ENCODE measurements at regions not wholly inside any gene's neighbourhood (a gene's known extent, or its start where the extent isn't known, plus 50 kb on each side); places are given as distances from the start of the nearest gene placed in this dataset.
"Not testable (repeated sequence)": the region's sequence is repeated elsewhere in the genome, so short reads cannot be mapped to it uniquely, and the experiment has no call there.

DNA sequence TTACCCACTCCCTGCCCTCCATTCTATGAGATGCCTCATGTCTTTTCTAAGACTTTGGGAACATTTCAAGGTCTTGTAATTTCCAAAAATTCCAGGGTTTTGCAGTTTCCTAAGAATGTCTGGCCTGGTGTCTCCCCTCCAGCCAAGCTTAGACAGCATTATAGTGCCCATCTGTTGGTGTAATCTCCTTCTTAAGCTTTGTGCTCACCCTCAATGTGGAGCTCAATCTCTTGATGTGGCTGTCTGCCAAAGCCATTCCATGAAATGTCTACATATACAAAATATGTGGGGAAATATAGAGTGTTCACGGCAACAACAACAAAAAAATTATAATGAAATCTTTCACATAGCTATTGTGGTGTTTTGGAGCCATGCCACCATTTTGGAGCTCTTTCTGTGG, 558.4 kb downstream of the PIK3C3 start:
- Histone ChIP-seq H2AFZ (no peak overlapping the region), H3K4me1 (ENCODE audit: insufficient read depth) (0 out of 2 replicates have a peak, but pooled peaks cover 5% of the 10 kb centered on the region), H3K9ac (no peak overlapping the region), H3F3A (ENCODE audit: insufficient read depth) (no peaks in the 10 kb centered on the region), H3K9me3 (ENCODE audit: low read depth) (no peaks in the 10 kb centered on the region), H3K27me3 (replicated peaks; ENCODE audit: insufficient read depth) (peaks cover 13% of the 10 kb centered on the region), H3K9me2 (ENCODE audit: insufficient read depth) (no peaks in the 10 kb centered on the region), H3K36me3 (ENCODE audit: low read depth) (no peaks in the 10 kb centered on the region), H3K79me2 (ENCODE audit: insufficient read depth) (no peaks in the 10 kb centered on the region), H3K4me2 (ENCODE audit: unreplicated experiment) (no peak overlapping the region), H4K20me1 (ENCODE audit: insufficient read depth) (no peaks in the 10 kb centered on the region), H3K27ac (no peak overlapping the region), H3K4me3 (no peak overlapping the region)
- in situ Hi-C loops (cut with MboI), result no loop called here
- DNase-seq, result no peak
- no peak for TF ChIP-seq EZH2 (IDR thresholded peaks at IDR 0.05; ENCODE audit: insufficient read depth, poor library complexity, severe bottlenecking)
- no peak for TF ChIP-seq EZH2phosphoT487 (IDR thresholded peaks at IDR 0.05; ENCODE audit: insufficient read depth, low read depth)
- 89 to 94% methylated on average over 1 of the region's 1 CpG for WGBS, 2 experiments (ENCODE audit: low coverage in 1 of 2, low lambda C conversion rate in 2 of 2, missing lambda C conversion rate in 2 of 2)

DNA sequence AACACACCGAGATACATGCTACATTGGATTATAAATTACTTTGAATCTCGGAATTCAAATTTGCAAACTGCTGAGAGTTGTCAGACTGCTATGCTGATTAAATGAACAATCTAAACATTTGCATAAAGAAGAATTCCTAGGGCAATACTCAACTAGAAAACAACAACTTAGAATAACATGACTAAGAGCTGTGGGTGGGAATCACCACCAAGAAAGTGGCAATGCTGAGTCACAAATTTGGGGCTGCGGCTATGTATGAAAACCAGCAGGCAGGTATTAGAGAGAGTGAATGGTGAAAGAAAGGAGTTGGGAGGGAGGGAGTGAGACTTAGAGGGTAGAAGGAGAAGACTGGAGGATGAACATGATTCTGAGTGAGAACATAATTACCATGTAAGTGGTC, 559.5 kb downstream of the PIK3C3 start:
- no peak overlapping the region for H2AFZ ChIP-seq
- peaks cover 13% of the 10 kb centered on the region for H3K27me3 ChIP-seq (replicated peaks; ENCODE audit: insufficient read depth)
- WGBS, 2 experiments (ENCODE audit: low coverage in 1 of 2, low lambda C conversion rate in 2 of 2, missing lambda C conversion rate in 2 of 2), result 3 to 4% methylated on average over 3 of the region's 3 CpGs
- no peak overlapping the region for H3K4me3 ChIP-seq
- no peaks in the 10 kb centered on the region for H3K79me2 ChIP-seq (ENCODE audit: insufficient read depth)
- no peaks in the 10 kb centered on the region for H3F3A ChIP-seq (ENCODE audit: insufficient read depth)
- no peak for TF ChIP-seq EZH2phosphoT487 (IDR thresholded peaks at IDR 0.05; ENCODE audit: insufficient read depth, low read depth)
- TF ChIP-seq EZH2 (IDR thresholded peaks at IDR 0.05; ENCODE audit: insufficient read depth, poor library complexity, severe bottlenecking), result no peak
- no peak overlapping the region for H3K27ac ChIP-seq
- H3K36me3 ChIP-seq (ENCODE audit: low read depth), result no peaks in the 10 kb centered on the region
- no peak overlapping the region for H3K4me2 ChIP-seq (ENCODE audit: unreplicated experiment)
- DNase-seq, result peak; percentile 59
- no peak overlapping the region for H3K9ac ChIP-seq
- no peaks in the 10 kb centered on the region for H3K9me2 ChIP-seq (ENCODE audit: insufficient read depth)
- no peaks in the 10 kb centered on the region for H4K20me1 ChIP-seq (ENCODE audit: insufficient read depth)
- 0 out of 2 replicates have a peak, but pooled peaks cover 5% of the 10 kb centered on the region for H3K4me1 ChIP-seq (ENCODE audit: insufficient read depth)
- H3K9me3 ChIP-seq (ENCODE audit: low read depth), result no peaks in the 10 kb centered on the region
- in situ Hi-C loops (cut with MboI), result no loop called here

DNA sequence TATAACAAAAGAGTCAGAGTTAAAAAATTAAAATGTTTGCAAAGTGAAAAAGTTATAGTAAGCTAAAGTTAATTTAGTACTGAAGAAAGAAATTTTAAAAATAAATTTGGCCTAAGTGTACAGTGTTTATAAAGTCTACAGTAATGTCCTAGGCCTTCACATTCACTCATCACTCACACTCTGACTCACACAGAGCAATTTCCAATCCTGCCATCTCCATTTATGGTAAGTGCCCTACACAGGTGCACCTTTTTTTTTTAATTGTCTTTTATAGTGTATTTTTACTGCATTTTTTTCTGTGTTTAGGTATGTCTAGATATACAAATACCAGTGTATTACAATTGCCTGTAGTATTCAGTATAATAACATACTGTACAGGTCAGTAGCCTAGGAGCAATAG, 562.9 kb downstream of the PIK3C3 start:
- in situ Hi-C loops (cut with MboI), result no loop called here

DNA sequence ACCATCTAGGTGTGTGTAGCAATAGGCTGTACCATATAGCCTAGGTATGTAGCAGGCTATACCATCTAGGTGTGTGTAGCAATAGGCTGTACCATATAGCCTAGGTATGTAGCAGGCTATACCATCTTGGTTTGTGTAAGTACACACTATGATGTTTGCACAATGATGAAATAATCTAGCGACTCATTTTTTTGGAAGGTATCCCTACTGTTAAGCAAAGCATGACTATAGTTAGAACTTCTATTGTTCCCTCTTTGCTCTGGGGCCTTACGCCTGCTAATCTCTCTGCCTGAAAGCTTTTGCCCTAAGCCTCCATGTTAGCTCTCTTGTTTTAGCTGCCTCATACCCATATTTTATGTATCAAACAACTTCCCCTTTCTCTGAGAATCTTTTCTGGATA, 563.3 kb downstream of the PIK3C3 start:
- H3F3A ChIP-seq (ENCODE audit: insufficient read depth); H3K79me2 ChIP-seq (ENCODE audit: insufficient read depth); H3K4me1 ChIP-seq (ENCODE audit: insufficient read depth); H3K9ac ChIP-seq; H3K9me3 ChIP-seq (ENCODE audit: low read depth); in situ Hi-C loops (cut with MboI); H3K27ac ChIP-seq; H3K36me3 ChIP-seq (ENCODE audit: low read depth); H3K9me2 ChIP-seq (ENCODE audit: insufficient read depth); H3K4me3 ChIP-seq; H4K20me1 ChIP-seq (ENCODE audit: insufficient read depth); H3K4me2 ChIP-seq (ENCODE audit: unreplicated experiment); H2AFZ ChIP-seq: not testable (repeated sequence)
- peaks cover 13% of the 10 kb centered on the region for H3K27me3 ChIP-seq (replicated peaks; ENCODE audit: insufficient read depth)
- peak; percentile 4 for DNase-seq
- 60 to 72% methylated on average over 2 of the region's 2 CpGs for WGBS, 2 experiments (ENCODE audit: low coverage in 1 of 2, low lambda C conversion rate in 2 of 2, missing lambda C conversion rate in 2 of 2)

More for the DNA sequence above, 562.9 kb downstream of the PIK3C3 start:
- no peak overlapping the region for H3K4me3 ChIP-seq
- H3K4me1 ChIP-seq (ENCODE audit: insufficient read depth), result 0 out of 2 replicates have a peak, but pooled peaks cover 5% of the 10 kb centered on the region
- no peaks in the 10 kb centered on the region for H3F3A ChIP-seq (ENCODE audit: insufficient read depth)
- no peak overlapping the region for H3K27ac ChIP-seq
- TF ChIP-seq EZH2phosphoT487 (IDR thresholded peaks at IDR 0.05; ENCODE audit: insufficient read depth, low read depth), result no peak
- no peak for TF ChIP-seq EZH2 (IDR thresholded peaks at IDR 0.05; ENCODE audit: insufficient read depth, poor library complexity, severe bottlenecking)
- no peaks in the 10 kb centered on the region for H3K9me3 ChIP-seq (ENCODE audit: low read depth)
- H3K27me3 ChIP-seq (replicated peaks; ENCODE audit: insufficient read depth), result peaks cover 13% of the 10 kb centered on the region
- DNase-seq, result no peak
- H3K4me2 ChIP-seq (ENCODE audit: unreplicated experiment), result no peak overlapping the region
- no peaks in the 10 kb centered on the region for H3K79me2 ChIP-seq (ENCODE audit: insufficient read depth)
- H2AFZ ChIP-seq, result no peak overlapping the region
- H4K20me1 ChIP-seq (ENCODE audit: insufficient read depth), result no peaks in the 10 kb centered on the region
- no peak overlapping the region for H3K9ac ChIP-seq
- H3K9me2 ChIP-seq (ENCODE audit: insufficient read depth), result no peaks in the 10 kb centered on the region
- no peaks in the 10 kb centered on the region for H3K36me3 ChIP-seq (ENCODE audit: low read depth)

DNA sequence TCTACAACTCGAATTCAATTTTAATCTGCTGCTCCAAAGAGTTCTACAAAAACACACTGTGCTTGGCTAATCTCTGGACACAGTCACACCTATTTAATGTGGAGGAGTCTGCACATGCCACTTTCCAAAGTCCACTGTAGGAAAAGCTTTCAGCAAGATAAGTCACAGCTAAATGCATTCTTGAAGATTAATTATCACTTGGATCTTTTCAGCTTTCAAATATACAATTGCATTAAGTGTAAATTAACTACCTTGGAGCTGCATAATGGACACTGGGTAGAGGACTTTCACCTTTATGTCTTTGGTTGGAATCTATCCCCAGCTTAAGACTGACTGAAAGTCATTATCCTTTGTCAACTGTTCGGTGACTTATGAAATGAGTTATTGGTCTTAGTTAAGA, 565.1 kb downstream of the PIK3C3 start:
- no peaks in the 10 kb centered on the region for H3F3A ChIP-seq (ENCODE audit: insufficient read depth)
- H3K27me3 ChIP-seq (replicated peaks; ENCODE audit: insufficient read depth), result peaks cover 20% of the 10 kb centered on the region
- in situ Hi-C loops (cut with MboI), result no loop called here
- no peaks in the 10 kb centered on the region for H4K20me1 ChIP-seq (ENCODE audit: insufficient read depth)
- no peak overlapping the region for H3K4me2 ChIP-seq (ENCODE audit: unreplicated experiment)
- H3K79me2 ChIP-seq (ENCODE audit: insufficient read depth), result no peaks in the 10 kb centered on the region
- no peak for DNase-seq
- no peak overlapping the region for H3K4me3 ChIP-seq
- H3K9ac ChIP-seq, result no peak overlapping the region
- no peaks in the 10 kb centered on the region for H3K4me1 ChIP-seq (ENCODE audit: insufficient read depth)
- H2AFZ ChIP-seq, result no peak overlapping the region
- no peak overlapping the region for H3K27ac ChIP-seq
- H3K36me3 ChIP-seq (ENCODE audit: low read depth), result no peaks in the 10 kb centered on the region
- WGBS, 2 experiments (ENCODE audit: low coverage in 1 of 2, low lambda C conversion rate in 2 of 2, missing lambda C conversion rate in 2 of 2), result 57 to 61% methylated on average over 2 of the region's 2 CpGs
- no peaks in the 10 kb centered on the region for H3K9me2 ChIP-seq (ENCODE audit: insufficient read depth)
- TF ChIP-seq EZH2phosphoT487 (IDR thresholded peaks at IDR 0.05; ENCODE audit: insufficient read depth, low read depth) (no peak), EZH2 (IDR thresholded peaks at IDR 0.05; ENCODE audit: insufficient read depth, poor library complexity, severe bottlenecking) (no peak)
- no peaks in the 10 kb centered on the region for H3K9me3 ChIP-seq (ENCODE audit: low read depth)
